T-helper 2 cell (primary cell): ENCODE measurements at regions not wholly inside any gene's neighbourhood (a gene's known extent, or its start where the extent isn't known, plus 50 kb on each side); places are given as distances from the start of the nearest gene placed in this dataset.
"Not testable (repeated sequence)": the region's sequence is repeated elsewhere in the genome, so short reads cannot be mapped to it uniquely, and the experiment has no call there.

Experiments
- DNase-seq, 5 experiments: peaks; one replicate each; pipeline versions ENCODE4 v3.0.0 to v3.0.0-alpha.2; 2012 to 2022

- DNase-seq, result no peak
These were observed 548.9 kb upstream of the SYT4 start for GRCh38 chr18:43826215-43826614.

DNA sequence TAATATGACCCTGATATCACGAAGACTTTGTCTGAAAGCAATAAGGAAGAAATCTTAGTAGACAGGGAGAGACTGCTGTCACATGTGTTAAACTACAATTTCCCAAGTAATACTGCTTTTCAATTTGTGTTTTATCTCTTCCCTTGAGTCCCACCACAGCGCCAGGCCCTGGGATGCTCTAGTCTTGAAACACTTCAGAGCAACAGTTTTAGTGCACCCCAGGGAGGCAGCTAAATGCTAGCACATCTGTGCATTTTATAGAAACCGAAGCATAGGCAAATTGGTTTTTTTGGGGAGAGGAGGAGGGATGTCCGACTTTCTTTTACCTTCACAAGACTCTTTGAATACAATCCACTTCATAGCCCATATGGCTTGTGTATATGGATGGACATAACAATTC lies 550.0 kb upstream of the SYT4 start:
- DNase-seq, result no peak

- DNase-seq, result no peak
These were observed 553.0 kb upstream of the SYT4 start for GRCh38 chr18:43830303-43830702.

- DNase-seq, result no peak
These were observed 553.7 kb upstream of the SYT4 start for GRCh38 chr18:43830947-43831346.

DNA sequence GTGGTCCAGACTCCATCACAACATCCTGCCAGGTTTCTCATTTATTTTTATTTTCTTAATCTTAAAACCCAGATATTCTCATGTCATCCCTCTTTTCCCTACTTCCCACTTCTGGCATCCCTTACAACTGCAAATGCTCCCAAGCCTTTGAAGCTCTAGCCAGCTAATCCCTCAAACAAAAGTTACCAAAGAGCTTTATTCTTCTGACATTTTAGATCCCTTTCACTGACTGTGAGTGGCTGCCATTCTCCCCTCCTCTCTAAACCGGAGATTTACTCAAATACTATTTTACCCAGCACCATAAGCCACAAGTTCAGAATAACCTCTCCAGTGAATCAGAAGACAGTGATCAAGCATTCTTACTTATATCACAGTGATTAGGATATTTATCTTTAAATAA lies 569.0 kb upstream of the SYT4 start:
- DNase-seq, result no peak

DNA sequence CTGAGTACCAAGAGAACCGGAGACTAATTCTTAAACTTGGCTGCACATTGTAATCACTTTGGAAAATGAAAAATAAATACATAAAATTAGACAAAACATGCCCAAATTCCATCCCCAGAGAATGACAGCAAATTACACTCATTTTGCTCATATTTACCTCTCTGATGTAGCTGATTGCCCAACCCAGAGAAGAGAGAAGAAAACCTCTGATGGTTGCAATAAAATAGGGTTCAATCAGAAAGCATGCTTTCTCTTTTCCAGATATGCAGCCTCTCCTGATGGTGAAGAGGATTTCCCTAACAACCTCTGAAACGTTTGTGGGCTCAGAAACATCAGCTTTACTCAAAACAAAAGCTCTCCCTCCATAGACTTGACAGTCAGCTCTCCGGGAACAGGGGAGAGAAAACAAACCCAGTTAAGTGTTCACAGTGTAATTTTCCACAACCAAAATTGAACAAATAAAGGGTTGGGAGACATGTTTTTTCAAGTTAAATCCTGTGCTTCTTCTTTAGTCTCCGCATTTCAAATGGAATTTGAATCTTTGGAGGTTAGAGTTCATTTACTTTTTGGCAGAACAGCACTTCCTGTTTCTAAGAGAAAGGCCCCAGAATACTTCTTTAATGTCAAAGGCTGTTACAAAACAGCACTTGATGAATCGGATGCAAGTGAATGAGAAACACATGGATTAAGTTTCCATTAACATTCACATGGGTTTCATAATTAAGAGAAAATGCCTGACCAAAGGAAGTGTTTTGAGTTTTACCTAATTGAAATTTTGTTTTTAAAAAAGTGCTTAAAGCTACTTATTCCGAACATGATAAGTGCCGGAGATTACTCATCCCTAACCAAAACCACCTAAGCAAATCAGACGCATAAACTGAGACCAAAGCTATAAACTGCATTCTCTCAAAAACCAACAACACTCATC lies 570.1 kb upstream of the SYT4 start:
- no peak for DNase-seq

DNA sequence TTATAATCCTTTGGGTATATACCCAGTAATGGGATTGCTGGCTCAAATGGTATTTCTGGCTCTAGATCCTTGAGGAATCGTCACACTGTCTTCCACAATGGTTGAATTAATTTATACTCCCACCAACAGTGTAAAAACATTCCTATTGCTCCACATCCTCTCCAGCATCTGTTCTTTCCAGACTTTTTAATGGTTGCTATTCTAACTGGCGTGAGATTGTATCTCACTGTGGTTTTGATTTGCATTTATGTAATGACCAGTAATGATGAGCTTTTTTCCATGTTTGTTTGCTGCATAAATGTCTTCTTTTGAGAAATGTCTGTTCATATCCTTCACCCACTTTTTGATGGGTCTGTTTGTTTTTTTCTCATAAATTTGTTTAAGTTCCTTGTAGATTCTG lies 572.5 kb upstream of the SYT4 start:
- not testable (repeated sequence) for DNase-seq

DNA sequence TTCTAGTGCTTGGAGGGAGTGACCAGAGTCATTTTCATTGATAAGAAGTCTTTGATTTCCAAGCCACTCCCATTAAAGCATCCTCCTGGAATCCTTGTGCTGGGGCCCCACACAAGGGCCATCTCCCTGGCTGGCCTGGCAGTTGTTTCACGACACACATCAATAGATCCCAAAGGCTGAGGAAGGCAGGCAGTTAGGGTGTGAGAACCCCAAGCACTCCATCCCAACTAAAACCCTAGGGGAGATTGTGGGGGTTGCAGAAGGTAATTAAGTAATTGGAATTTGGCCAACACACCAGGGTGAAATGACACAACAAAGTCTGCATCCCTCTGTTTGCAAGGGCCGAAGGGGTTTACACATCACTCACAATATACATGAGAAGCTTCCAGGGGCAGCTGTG lies 578.1 kb upstream of the SYT4 start:
- no peak for DNase-seq

GRCh38 chr18:43863180-43863579 lies 585.9 kb upstream of the SYT4 start:
- no peak for DNase-seq

DNA sequence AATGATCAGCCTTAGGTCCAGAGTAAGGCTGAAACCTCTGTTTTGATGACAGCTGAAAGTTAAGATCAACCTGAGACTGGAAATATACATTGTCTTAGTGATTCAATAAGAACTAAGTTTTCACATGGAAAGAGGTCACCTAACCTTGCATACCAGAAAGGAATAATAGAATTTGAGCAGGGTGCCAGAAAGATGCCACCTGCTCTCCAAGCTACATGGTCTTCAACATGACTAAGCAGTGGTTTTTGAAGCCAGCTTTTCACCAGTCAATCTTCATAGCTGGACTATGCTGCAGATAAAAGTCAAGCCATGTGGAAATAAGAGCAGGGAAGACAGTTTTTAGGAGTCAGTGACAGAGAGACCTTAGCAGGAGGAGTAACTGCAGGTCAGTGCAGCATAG lies 589.4 kb upstream of the SYT4 start:
- no peak for DNase-seq

GRCh38 chr18:43868497-43868995 lies 591.3 kb upstream of the SYT4 start:
- DNase-seq, result no peak

DNA sequence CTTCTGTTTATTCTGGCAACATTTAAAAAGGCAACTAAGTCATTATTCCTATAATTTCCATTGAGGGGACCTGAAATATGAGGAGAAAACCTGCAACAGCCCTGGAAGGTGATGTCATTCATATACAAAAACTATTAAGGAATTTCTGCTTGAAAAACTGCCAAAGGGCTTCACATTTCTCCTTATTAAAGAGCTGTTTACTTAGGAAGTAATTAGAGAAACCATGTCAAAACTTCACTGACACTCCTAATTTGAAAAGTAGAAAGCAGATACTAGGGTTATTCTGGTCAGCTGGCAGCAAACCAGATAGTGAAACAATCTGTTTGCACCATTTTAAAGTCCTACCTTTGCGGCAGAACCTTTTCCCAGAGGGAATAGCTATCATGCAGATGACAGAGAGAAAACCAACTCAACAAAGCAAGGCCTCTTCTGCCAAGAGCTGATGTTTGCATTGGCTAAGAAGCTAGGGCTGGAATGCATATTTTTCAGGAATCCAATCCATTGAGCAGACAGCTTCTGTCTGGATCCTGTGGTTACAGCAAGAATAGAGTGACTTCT lies 592.2 kb upstream of the SYT4 start:
- DNase-seq, result no peak

DNA sequence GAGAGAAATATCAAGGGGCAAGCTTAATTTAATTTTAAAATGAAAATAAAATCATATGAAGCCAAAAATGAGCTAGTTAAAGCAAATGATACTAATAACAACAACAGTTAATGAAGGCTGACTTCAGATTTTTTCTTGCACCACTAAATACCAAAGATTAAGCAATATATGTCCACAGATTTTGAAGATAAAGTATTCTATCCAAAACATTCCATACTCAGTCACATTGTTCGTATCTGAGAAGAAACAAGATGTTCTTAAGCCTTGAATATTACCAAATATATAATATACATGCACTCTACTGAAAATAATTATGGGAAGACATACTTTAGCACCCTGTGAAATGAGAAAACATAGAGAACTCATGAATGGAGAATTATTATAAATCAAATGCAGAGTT lies 593.3 kb upstream of the SYT4 start:
- DNase-seq, result no peak

DNA sequence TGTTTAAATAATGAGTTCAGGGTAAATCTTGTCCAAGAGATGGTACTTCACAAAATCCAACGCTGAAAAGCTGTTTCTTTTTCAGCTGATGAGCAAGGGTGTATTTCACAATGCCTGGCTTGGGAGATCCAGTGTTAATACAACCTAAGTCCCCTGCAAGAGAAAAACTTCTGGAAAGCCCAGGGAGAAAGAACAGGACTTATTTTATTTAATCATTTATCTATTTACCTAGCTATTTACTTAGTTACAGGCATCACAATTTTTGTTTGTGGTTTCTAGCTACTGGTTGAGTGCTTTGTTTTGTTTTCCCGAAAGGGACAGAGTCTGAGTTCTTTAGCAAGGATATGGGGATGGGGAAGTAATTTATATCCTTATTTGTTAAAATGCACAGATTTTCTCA lies 598.2 kb upstream of the SYT4 start:
- no peak for DNase-seq

- no peak for DNase-seq
These were observed 599.0 kb upstream of the SYT4 start for GRCh38 chr18:43876286-43876685.

DNA sequence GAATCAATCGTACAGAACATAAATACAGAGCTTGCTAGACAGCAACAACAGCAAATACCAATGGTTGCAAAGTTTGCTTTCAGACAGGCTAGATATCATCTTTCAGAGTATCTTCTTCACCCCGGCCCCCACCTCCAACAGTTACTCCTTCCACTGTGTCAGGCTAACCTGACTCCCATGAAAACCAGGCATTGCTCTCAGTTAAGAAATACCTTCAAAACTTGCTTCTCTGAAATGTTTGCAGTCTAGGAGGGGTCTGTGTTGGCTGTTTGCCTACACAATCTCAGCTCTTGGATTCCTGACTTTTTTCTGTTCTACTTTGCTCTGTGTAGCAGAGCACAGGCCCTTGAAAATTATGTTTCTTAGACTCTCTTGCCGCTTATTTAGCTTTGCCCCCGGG lies 599.5 kb upstream of the SYT4 start:
- no peak for DNase-seq

DNA sequence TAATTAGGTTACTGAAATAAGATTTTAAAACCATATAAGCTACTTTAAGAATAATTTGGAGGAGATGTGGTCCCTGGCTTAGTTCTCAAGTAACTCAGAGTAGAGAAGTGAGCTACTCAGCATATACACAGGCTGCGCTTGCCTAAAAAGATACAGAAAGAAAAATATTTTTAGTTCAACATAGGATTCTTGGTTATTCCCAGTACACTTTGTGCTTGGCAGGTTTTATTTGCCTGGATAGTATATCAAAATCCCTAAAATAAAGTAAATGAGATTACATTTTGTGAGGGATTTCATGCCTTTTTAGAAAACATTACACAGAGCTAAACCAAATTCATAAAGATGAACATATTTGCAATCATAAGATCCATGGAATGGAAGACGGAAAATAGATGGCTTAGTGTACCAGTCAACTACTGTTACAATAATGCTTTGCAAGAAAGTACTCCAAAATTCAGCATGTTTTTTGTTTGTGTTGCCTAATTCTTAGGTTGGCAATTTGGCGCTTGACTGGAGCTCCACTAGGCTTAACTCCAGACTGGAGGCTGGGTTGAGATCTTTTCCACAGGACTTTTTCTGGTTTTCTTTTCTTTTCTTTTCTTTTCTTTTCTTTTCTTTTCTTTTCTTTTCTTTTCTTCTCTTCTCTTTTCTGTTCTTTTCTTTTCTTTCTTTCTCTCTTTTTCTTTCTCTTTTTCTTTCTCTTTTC lies 600.5 kb upstream of the SYT4 start:
- DNase-seq, result no peak

- DNase-seq, result no peak
These were observed 602.1 kb upstream of the SYT4 start for GRCh38 chr18:43879415-43879814.

DNA sequence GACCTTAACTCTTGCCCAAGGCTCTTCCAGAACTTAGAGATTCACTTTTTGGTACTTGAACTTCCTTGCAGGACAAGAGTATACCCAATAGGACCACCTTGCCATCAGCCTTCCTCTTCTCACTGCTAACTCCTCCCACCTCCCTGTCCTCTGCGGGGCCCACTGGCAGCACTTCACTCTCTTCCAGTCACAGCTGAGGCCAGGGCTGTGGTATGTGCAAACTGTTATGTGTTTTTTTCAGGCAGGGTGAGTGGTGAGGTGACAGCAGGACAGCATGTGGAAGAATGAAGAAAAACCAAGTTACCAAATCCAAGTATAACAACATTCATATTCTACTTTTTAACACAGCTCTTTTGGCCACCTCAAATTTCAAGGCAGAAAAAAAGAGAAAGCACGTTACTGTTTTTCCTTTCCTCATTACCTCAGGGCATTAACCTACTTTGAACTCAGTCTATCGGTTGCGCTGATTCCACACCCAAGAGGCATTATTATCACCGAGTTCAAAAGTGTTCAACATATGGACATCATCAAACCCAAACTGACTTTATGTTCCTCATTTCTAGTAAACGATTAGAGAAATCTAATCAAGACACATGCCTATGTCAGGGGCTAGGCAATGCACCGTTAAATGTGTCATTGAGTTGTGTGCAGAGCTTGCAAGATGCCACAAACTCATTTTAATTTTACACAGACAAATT lies 605.2 kb upstream of the SYT4 start:
- DNase-seq, result no peak

GRCh38 chr18:43883886-43884285 lies 606.6 kb upstream of the SYT4 start:
- DNase-seq, result no peak

DNA sequence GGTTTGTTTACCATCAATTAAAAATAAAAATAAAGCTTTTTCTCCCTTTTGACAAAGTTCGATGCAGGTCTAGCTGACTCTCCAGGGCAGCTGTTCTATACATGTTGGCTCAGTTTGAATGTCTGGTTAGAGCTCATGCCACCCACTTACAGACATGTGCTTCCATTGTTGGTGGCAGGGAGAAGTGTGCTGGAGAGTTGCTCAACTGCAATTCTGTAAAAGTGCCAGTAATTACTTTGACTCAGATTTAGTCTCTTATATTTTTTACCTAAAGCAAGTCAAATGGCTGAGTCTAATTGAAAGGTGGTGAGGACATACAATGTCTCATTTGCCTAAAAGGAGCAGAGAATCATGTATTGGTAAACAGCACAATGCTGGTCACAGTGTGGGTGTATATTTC lies 609.1 kb upstream of the SYT4 start:
- DNase-seq, result no peak

DNA sequence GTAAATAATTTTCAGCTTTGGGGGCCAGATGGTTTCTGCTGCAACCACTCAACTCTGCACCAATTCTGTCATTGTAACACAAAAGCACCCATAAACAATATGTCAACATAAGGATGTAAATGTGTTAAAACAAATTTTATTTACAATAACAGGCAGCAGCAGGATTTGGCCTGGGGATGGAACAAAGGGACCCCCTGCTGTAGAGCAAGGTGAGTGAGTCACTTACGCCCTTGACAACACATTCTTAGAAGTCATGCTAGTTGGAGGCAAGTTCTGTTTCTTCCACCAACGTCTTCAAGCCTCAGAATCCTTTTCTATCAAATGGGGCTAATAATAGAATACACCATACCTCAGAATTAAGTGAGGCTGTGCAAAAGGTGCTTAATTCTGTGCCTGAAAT lies 610.2 kb upstream of the SYT4 start:
- DNase-seq, result no peak

DNA sequence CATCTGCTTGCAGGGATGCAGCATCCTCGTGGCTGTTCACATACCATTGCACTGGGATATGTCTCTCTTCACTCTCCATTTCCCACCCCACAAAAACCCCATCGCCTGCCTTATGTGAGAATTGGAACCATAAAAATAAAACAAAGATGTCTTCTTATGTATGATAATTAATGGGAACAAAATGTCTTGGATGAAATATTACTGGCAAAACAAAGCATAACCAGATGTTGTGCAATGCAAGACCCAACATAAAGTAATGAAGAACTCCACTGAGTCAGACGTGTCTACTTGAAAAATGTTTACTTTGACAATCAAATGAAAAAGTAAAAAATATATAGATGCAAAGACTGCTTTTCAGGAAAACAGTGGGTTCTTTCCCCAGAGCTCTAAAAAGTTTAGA lies 611.3 kb upstream of the SYT4 start:
- DNase-seq, result no peak
